GM19238 (cell line): ENCODE measurements at regions not wholly inside any gene's neighbourhood (a gene's known extent, or its start where the extent isn't known, plus 50 kb on each side); places are given as distances from the start of the nearest gene placed in this dataset.

Experiments used
- DNase-seq: peaks from one replicate; pipeline ENCODE4 v3.0.0; 2011; ENCODE audit warnings: low spot score; ENCODE audit not compliant: insufficient read length

- DNase-seq: no peak
These were observed 236.8 kb upstream of the MVB12B start for GRCh38 chr9:126089789-126090188.

GRCh38 chr9:126093771-126094170 is 232.9 kb upstream of the MVB12B start:
- no peak for DNase-seq

- no peak for DNase-seq
These were observed 231.0 kb upstream of the MVB12B start for GRCh38 chr9:126095546-126096190.

GRCh38 chr9:126096340-126096739 is 230.3 kb upstream of the MVB12B start:
- DNase-seq: no peak

GRCh38 chr9:126097679-126098078 is 228.9 kb upstream of the MVB12B start:
- DNase-seq: no peak

- no peak for DNase-seq
These were observed 220.2 kb upstream of the MVB12B start for GRCh38 chr9:126106404-126106803.

- DNase-seq: no peak
These were observed 218.9 kb upstream of the MVB12B start for GRCh38 chr9:126107693-126108092.

GRCh38 chr9:126108240-126108639 is 218.4 kb upstream of the MVB12B start:
- DNase-seq: no peak

- no peak for DNase-seq
These were observed 217.1 kb upstream of the MVB12B start for GRCh38 chr9:126109575-126109974.

GRCh38 chr9:126111556-126111955 is 215.1 kb upstream of the MVB12B start:
- no peak for DNase-seq

- no peak for DNase-seq
These were observed 214.4 kb upstream of the MVB12B start for GRCh38 chr9:126112135-126112720.

GRCh38 chr9:126113176-126113575 is 213.5 kb upstream of the MVB12B start:
- no peak for DNase-seq

- no peak for DNase-seq
These were observed 212.7 kb upstream of the MVB12B start for GRCh38 chr9:126113756-126114408.

GRCh38 chr9:126114409-126114760 is 212.2 kb upstream of the MVB12B start:
- DNase-seq: no peak

GRCh38 chr9:126114850-126115460 is 211.7 kb upstream of the MVB12B start:
- DNase-seq: no peak

- DNase-seq: no peak
These were observed 210.1 kb upstream of the MVB12B start for GRCh38 chr9:126116351-126117157.

GRCh38 chr9:126117158-126117425 is 209.5 kb upstream of the MVB12B start:
- no peak for DNase-seq

- DNase-seq: no peak
These were observed 209.0 kb upstream of the MVB12B start for GRCh38 chr9:126117631-126118030.

- no peak for DNase-seq
These were observed 206.9 kb upstream of the MVB12B start for GRCh38 chr9:126119731-126120130.

- no peak for DNase-seq
These were observed 203.6 kb upstream of the MVB12B start for GRCh38 chr9:126122901-126123616.

GRCh38 chr9:126123927-126124326 is 202.7 kb upstream of the MVB12B start:
- no peak for DNase-seq
